ENCODE measurements at regions not wholly inside any gene's neighbourhood (a gene's known extent, or its start where the extent isn't known, plus 50 kb on each side); places are given as distances from the start of the nearest gene placed in this dataset.
A peak's percentile ranks its signal among the peaks of the same experiment; 100 is the strongest.

GRCh38 chr6:6915813-6916547 is 191.8 kb upstream of the RREB1 start:
- H3K4me1 ChIP-seq, result peaks cover 0 to 34% (median 18%) of the 10 kb centered on the region in 12 donors
- 15 to 24% (median 16%) methylated on average over 9 of the region's 9 CpGs for WGBS, 4 donors

GRCh38 chr6:6916598-6916997 is 191.2 kb upstream of the RREB1 start:
- intact Hi-C loops (cut with DNase I), result loop anchor here in 2 of 10 donors (10.0 kb wide), 2 partner anchors 192 to 318 kb away; no protein-coding TSS in a partner anchor
- TF ChIP-seq POLR2A (IDR thresholded peaks at IDR 0.05) (no peak), CTCF (IDR thresholded peaks at IDR 0.05) (no peak)
- peak in 1 of 5 donors; percentile 55 for DNase-seq
- ATAC-seq, result peak in 2 of 4 donors; percentile 20 to 57
- H3K9me3 ChIP-seq, result no peaks in the 10 kb centered on the region
- H3K4me1 ChIP-seq, result peaks cover 0 to 36% (median 18%) of the 10 kb centered on the region in 12 donors
- 75 to 81% (median 78%) methylated on average over 6 of the region's 6 CpGs for WGBS, 4 donors
- no peaks in the 10 kb centered on the region for H3K36me3 ChIP-seq
- no peak overlapping the region for H3K4me3 ChIP-seq
- H3K27me3 ChIP-seq, result no peaks in the 10 kb centered on the region
- peak overlapping the region in 3 of 12 donors; percentile 38 to 69 (median 60) for H3K27ac ChIP-seq

More at GRCh38 chr6:6915813-6916547, 191.8 kb upstream of the RREB1 start:
- Histone ChIP-seq H3K9me3 (no peaks in the 10 kb centered on the region), H3K27me3 (no peaks in the 10 kb centered on the region), H3K36me3 (no peaks in the 10 kb centered on the region), H3K27ac (peak overlapping the region in 11 of 12 donors; percentile 31 to 89 (median 66)), H3K4me3 (peak overlapping the region in 9 of 12 donors; percentile 1 to 47 (median 35))
- peak; percentile 59 to 74 (median 64) for ATAC-seq
- intact Hi-C loops (cut with DNase I), result loop anchor here in 2 of 10 donors (10.0 kb wide), 2 partner anchors 191 to 319 kb away; no protein-coding TSS in a partner anchor
- TF ChIP-seq CTCF (IDR thresholded peaks at IDR 0.05) (no peak), POLR2A (IDR thresholded peaks at IDR 0.05) (no peak)
- peak in 3 of 5 donors; percentile 39 to 63 (median 42) for DNase-seq

- peak in 3 of 4 donors; percentile 21 to 45 (median 21) for ATAC-seq
- TF ChIP-seq POLR2A (IDR thresholded peaks at IDR 0.05), result no peak
- no peak for TF ChIP-seq CTCF (IDR thresholded peaks at IDR 0.05)
- H3K27me3 ChIP-seq, result no peaks in the 10 kb centered on the region
- H3K4me3 ChIP-seq, result no peak overlapping the region
- no peak for DNase-seq
- H3K9me3 ChIP-seq, result peaks cover 0 to 5% (median 0%) of the 10 kb centered on the region in 12 donors
- intact Hi-C loops (cut with DNase I), result loop anchor here in 2 of 10 donors (10.0 kb wide), 2 partner anchors 194 to 316 kb away; no protein-coding TSS in a partner anchor
- 71 to 76% (median 73%) methylated on average over 12 of the region's 12 CpGs for WGBS, 4 donors
- H3K36me3 ChIP-seq, result no peaks in the 10 kb centered on the region
- no peak overlapping the region for H3K27ac ChIP-seq
- H3K4me1 ChIP-seq, result peaks cover 0 to 30% (median 15%) of the 10 kb centered on the region in 12 donors
These were observed 189.4 kb upstream of the RREB1 start for GRCh38 chr6:6918216-6918983.

- Histone ChIP-seq H3K9me3 (peaks cover 0 to 5% (median 0%) of the 10 kb centered on the region in 12 donors), H3K36me3 (no peaks in the 10 kb centered on the region), H3K4me3 (no peak overlapping the region), H3K27me3 (no peaks in the 10 kb centered on the region), H3K4me1 (peaks cover 0 to 28% (median 14%) of the 10 kb centered on the region in 12 donors), H3K27ac (no peak overlapping the region)
- WGBS, 4 donors, result 96 to 97% (median 96%) methylated on average over 2 of the region's 2 CpGs
- TF ChIP-seq POLR2A (IDR thresholded peaks at IDR 0.05), result no peak
- TF ChIP-seq CTCF (IDR thresholded peaks at IDR 0.05), result no peak
- DNase-seq (no peak), ATAC-seq (no peak)
- intact Hi-C loops (cut with DNase I), result loop anchor here in 2 of 10 donors (10.0 kb wide), 2 partner anchors 194 to 316 kb away; no protein-coding TSS in a partner anchor
These were observed 188.6 kb upstream of the RREB1 start for GRCh38 chr6:6919173-6919572.

All from heart left ventricle (tissue), 16 donors.